ENCODE measurements at regions not wholly inside any gene's neighbourhood (a gene's known extent, or its start where the extent isn't known, plus 50 kb on each side); places are given as distances from the start of the nearest gene placed in this dataset.
"Not testable (repeated sequence)": the region's sequence is repeated elsewhere in the genome, so short reads cannot be mapped to it uniquely, and the experiment has no call there.

DNA sequence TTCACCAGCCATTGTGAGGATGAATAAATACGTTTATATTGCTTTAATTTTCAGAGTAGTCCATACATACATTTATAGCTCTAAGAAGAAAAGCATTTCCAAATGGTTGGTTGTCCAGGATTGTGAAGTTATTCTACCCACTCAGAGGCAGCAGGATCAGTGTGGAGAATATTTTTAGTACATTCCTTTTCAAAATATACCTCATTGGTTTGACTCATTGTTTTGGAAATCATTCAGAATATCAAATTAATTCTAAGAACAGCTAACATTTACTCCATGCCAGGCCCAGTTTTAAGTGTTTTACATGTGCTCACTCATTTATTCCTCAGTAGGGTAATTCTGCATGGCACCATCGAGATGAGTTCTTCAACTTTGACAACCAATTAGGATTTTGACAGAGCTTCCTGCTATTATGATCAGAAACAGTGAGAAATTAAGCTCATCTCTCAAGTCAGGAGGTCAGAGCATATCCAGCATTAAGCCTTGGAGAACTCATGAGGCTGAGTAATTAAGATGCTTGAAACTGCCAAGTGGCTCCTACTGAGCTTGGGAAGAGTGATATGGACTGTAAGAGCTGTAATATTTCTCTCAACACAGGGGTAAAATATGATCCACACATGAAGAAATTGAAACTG lies 153.3 kb upstream of the CLEC14A start:
- no peak for DNase-seq (ENCODE audit: low read depth in 2 of 2)

DNA sequence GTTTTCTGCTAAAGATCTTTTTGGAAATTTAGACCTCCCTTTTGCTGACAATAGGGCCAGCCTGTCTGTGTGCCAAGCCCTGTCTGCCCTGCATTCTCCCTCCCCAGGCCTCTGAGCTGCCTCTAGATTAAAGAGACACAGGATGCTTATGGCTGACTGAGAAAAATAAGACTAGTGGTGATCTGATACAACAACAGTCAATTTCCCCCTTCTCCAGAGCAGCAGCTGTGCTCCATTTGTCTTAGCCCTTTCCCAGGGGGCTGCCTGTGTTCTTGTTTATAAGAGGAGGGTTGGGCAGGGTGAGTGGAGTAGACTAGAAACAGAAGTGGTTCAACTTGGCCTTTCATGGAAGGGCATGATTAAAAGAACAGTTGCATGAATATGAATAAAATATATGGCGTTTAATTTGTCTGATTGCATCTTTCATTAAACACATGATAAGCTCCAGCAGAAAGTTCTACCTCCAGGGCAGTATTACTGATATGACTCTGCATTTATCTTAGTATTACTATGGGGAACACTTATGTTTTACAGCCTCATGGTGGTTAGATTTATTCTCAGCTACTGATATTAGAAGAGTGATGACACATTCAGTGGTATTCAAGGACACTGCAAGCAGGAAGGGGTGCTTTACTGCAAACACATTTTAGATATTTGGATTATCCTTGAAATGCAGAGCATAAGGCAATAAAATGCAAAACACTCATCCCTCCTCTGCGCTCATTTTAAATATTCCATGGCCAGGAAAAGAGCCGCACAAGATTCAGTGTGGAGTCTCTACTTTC lies 150.2 kb upstream of the CLEC14A start:
- DNase-seq (ENCODE audit: low read depth in 2 of 2): no peak

DNA sequence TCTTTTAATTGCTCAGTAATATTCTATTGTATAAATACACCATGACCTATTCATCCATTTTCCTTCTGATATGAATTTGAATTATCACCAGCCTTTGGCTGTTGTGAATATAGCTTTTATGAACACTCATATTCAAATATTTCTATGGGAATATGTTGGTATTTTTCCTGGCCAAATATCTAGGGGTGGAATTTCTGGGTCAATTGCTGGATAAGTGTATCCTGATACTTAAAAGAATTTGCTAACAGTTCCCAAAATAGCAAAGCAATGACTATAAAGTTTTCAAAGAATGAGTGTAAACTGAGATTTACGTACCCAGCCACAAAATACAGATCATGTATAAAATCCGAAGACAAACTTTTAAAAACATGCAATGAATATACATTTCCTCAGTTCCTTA lies 148.7 kb upstream of the CLEC14A start:
- no peak for DNase-seq (ENCODE audit: low read depth in 2 of 2)

DNA sequence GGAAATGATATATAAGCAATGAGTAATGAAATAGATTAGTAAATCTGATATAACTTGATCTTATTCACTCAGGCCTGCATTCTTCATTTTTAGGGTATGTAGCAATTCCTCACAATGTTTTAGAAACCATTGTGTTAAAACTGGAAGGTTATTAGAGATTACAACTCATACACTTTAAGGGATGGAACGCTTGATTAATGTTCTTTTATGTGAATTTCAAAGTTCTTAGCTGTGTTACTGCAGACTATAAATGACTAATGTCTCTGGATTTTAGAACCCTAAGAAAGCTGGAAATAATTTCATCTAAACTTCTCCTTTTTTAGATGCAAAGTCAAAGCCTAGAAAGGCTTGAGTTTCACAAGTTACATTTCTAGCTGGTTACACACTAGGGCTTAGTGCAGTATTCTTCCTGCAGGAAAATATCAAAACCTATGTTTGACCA lies 148.2 kb upstream of the CLEC14A start:
- no peak for DNase-seq (ENCODE audit: low read depth in 2 of 2)

DNA sequence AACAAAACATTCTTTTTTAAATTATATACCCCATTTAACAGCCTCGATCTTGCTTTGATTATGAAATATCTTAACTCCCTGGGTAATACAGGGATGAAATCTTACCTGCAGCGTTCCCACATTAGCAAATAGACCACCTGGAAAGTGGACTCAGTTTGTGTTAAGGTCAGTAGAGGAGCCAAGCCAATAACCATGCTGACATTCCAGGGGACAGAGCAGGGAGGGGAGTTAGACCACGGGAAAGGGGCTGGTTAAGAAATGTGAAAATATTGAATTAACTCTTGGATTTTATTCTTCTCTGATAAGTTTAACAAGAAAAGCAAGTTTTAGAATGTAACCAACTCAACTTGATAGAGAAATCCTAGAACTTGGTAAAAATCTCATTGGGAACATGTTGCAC lies 144.9 kb upstream of the CLEC14A start:
- DNase-seq (ENCODE audit: low read depth in 2 of 2): no peak

DNA sequence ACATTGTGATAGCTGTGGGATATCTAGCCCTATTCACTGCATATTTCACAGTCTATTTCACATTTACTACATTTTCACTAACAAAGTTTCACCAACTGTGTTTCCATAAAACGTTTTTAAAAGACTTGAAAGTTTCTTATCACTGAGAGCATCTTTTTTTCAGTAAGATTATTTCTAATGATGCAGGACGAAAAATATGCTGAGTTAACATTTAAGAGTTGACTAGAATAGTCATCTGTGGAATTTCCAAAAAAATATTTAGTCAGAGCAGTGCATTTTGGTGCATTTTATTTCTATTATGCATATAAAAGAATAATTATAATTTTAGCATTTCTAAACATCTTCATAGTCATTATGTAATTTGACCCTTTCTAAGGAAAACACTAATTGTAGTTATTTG lies 143.8 kb upstream of the CLEC14A start:
- no peak for DNase-seq (ENCODE audit: low read depth in 2 of 2)

DNA sequence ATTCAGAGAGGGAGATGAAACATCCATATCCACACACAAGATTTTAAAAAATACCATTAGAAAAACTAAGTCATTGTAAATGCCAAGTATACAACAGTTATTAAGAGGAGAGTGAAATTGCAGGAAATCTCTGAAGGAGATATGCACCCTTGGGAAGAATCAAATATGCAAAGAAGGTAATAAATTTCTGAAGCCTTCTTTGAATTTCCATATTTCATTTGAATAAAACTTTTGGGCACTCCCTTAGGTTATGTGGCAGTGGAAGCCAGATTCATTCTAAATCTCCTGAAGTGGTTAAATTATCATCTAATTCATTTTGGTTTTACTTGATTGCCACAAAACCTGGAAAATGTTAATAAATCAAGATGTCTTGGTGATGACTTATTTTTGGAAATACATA lies 138.9 kb upstream of the CLEC14A start:
- DNase-seq (ENCODE audit: low read depth in 2 of 2): no peak

DNA sequence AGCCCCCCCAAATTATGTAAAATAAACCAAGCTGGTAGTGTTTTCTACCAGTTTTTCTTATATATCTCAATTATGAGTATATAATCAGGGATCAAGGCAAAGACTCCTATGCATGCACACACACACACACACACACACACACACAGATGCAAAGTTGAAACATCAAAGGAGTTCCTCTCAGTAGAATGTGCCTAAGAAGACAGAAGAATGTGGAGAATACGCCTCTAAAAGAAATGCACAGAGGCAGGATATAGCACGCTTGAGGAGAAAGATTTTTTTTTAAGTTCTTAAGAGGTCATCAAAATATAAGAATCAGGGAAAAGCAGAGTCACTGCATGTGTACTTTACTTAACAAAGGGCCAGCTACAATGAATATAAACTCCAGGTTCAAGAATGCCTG lies 138.2 kb upstream of the CLEC14A start:
- no peak for DNase-seq (ENCODE audit: low read depth in 2 of 2)

DNA sequence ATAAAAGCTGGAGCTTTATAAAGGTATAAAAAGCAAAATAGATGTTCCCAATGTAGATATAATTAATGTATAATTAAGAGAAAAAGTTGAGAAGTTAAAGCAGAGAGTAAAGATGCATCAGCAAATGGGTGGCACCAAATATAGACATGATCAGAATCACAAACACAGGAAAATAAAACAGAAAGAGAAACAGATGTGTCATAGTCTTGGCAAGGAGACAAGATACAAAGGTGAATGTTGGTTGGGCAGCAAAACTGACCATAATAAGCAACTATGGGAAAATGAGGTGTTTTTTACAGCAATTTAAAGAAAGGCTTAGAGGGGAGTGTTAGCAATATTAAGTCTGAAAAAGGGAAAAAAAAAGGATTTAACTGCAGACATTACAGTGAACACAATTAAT lies 135.4 kb upstream of the CLEC14A start:
- no peak for DNase-seq (ENCODE audit: low read depth in 2 of 2)

DNA sequence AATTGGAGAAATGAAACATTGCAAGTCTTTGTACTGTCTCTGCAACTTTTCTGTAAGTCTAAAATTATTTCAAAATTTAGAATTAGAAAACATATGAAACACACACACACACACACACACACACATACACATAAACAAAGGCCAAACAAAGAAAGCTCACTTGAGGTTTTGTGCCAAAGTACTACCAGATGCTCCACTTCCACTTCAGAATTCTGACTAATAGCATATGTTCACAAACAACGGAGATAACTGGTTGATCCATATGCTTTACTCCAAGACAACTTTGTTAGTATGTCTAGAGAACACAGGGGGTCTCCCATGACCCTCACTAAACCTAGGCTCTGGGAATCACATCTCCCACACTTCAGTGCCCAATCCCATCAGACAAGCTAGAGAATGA lies 133.8 kb upstream of the CLEC14A start:
- no peak for DNase-seq (ENCODE audit: low read depth in 2 of 2)

DNA sequence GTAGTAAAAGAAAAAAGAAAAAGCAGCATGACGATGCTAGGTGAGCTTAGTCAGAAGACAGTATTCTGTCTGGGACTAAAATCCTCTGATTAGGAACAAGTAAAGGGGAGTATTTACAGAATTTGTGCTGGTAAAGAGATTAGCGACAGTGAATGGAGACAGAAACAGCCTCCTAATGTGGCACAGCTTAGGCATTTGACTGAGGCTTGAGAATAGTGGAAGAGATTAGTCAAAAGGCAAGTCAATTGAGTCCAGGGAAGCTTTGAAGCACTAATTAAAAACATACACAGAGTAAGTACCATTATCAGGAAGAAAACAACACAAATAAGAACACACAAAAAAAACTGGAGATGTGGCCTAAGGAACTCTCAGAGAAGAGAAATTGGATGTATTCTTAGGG lies 131.9 kb upstream of the CLEC14A start:
- DNase-seq (ENCODE audit: low read depth in 2 of 2): no peak

DNA sequence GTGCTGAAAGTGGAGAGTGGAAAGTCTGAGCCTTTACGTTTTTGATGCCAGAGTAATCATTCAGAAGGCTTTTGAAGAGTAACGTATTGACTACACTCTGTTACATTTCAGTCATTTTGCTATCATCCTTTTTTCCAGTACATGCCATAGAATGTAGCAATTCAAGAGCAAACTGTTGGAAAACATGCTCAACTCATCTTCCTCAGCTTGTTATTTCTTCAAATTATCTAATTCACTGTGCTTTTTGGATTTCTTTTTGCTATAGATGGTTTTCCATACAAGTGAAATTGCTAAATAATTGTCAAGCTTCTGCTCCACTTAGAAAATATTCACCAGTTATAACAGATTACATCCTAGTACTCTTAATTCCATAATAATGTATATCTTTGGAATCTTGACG lies 129.9 kb upstream of the CLEC14A start:
- no peak for DNase-seq (ENCODE audit: low read depth in 2 of 2)

DNA sequence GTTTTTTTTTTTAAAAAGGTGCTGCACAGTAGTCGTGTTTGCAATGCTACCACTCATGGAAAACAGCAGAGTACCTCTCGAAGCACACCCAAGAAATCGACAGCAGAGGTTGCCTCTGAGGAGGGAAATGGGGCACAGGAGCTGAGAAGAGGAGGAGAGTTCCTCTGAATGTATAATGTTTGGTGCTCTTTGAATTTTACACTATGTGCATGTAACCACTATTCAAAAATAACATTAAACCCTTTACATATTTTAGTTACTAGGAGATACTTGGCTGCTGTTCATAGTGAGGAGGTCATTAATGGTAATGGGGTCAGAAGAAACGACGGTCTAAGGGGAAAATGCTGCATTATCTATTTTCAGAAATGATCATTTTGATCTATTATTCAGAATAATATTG lies 129.4 kb upstream of the CLEC14A start:
- DNase-seq (ENCODE audit: low read depth in 2 of 2): no peak

DNA sequence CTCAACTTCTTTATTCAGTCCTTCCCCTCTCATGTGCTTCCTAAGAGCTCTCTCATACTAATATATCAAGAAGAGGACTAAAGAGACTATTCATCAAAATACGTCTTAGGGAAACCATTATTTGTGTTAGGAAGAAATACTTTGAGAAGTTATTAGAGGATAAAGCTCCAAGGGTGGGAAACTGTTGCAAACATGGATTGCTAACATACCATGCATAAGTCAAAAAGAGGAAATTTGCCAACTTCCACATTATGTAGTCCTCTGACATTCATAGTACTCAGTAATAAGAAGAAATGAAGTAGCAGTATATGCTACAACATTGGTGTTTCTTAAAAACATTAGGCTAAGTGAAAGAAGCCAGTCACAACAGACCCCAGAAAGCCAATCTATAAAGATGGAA lies 128.8 kb upstream of the CLEC14A start:
- DNase-seq (ENCODE audit: low read depth in 2 of 2): no peak

DNA sequence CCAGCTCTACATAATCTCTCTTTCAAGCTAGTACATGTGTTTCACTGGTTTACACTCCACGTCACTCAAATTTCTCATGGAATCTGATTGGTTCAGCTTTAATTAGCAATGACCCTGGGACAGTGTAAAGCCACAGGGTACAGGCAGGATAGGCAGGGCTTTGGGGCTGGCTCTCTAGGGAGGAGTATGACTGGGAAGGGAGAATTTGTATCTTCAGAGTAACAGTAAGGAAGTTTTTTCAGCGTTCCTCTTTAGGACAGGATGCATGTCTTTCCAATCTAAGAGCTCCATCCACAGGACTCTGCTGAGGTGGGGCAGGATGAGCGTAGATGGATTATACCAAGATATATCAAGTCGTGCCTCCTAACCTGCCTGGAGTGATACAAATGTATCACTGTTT lies 112.0 kb upstream of the CLEC14A start:
- DNase-seq (ENCODE audit: low read depth in 2 of 2): no peak

DNA sequence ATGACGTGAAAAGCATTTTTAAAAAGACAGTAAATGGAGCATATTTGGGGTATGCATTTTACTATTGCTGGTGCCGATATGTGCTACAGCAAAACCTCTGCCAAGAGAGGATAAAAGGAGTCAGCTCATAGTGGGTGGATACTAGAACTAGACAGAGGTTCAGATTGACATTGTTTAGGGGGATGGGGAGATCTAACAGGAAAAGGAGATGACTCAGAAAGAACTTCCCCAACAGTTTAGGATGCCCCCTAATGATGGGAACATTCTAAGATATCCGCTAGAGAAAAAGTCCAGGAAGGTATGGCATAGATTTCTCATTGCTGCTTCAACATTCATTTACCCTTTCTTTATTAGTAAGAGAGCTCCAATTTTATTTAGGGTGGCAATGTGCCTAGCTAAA lies 110.5 kb upstream of the CLEC14A start:
- DNase-seq (ENCODE audit: low read depth in 2 of 2): no peak

DNA sequence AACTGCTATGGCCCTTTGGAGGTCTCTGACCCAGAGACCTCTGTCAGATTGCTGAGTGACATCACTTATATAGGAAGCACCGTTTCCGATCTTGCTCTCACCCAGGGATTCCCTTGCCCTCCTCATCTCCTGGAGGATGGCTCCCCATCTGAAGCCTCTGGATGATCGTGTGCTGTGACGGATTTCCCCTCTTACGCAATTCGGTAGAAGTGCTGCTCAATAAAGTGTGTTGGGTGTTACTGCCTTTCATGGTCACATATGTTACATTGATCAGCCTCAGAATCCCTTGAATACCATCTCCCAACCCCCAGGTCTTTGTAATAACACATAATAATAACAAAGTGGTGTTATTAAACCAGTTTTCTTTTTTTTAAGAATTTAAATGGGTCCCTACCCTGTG lies 107.3 kb upstream of the CLEC14A start:
- DNase-seq (ENCODE audit: low read depth in 2 of 2): no peak

DNA sequence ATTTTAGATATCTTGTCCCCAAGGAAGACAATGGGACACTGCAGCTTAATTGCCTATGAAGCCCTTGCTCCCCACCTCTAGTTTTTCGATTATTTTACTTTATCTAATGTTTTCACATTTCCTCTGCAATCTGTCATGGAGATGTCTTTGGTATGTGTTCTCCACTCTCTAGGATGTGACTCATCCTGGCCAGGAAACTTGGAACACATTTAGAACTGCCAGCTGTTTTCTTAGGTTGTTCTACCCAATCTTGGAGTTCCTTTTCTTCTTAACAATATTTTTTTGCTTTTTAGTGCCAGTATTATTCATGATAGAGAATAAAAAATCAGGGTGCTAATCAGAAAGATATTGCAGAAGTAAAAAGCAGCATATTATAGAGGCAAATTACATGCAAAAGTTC lies 101.7 kb upstream of the CLEC14A start:
- DNase-seq (ENCODE audit: low read depth in 2 of 2): no peak

DNA sequence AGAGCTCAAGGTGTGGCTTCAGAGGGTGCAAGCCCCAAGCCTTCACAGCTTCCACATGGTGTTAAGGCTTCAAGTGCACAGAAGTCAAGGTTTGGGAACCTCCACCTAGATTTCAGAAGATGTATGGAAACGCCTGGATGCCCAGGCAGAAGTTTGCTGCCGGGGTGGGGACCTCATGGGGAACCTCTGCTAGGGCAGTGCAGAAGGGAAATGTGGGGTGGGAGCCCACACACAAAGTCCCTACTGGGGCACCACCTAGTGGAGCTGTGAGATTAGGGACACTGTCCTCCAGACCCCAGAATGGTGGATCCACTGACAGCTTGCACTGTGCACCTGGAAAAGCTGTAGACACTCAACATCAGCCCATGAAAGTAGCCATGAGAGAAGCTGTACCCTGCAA lies 99.6 kb upstream of the CLEC14A start:
- not testable (repeated sequence) for DNase-seq (ENCODE audit: low read depth in 2 of 2)

DNA sequence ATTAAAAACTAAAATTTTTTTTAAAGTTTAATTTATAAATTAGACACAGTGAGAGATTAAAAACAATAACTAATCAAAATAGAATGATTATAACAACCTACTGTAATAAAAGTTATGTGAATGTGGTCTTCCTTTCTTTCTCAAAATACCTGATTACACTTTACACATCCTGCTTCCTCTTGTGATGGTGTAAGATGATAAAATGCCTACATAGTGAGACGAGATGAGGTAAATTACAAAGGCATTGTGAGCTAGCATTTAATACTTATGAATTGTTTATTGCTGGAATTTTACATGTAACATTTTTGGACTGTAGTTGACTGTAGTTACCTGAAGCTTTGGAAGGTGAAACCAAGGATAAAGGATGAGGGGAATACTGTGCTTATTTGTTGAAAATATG lies 94.2 kb upstream of the CLEC14A start:
- no peak for DNase-seq (ENCODE audit: low read depth in 2 of 2)

DNA sequence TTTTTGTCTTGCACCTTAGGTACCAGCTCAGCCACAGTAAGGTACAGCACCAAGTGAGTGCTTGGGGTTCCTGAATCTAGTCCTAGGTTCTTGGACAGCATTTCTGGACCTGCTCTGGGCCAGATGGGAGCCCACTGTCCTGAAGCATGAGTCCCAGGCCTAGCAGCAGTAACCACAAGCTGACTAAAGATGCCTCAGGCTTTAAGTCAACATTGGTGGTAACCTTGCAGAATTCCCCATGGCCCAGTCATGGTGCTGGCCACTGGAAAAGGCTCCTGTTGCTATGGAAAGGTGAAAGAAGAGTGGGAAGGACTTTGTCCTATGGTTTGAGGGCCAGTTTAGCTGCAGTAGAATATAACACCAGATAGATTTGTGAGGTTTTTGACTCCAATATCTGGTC lies 86.9 kb upstream of the CLEC14A start:
- no peak for DNase-seq (ENCODE audit: low read depth in 2 of 2)

DNA sequence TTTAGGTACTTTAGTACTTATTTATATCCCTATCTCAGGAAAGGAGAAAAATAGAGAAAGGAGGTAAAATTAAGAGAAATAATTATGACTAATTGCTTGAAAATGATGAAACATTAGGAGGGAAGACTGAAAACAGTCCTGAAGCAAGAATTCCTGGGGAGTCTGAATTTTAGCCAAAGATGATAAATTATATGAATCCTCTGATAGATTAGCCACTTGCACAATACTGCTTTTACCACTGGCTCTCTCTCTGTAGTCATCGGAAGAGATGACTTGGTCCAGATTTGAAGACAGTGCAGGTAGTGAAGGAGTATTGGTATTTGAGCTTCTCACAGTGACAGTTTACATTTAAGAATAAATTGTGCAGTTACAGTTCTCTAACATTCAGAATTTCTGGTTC lies 83.8 kb upstream of the CLEC14A start:
- DNase-seq (ENCODE audit: low read depth in 2 of 2): no peak

DNA sequence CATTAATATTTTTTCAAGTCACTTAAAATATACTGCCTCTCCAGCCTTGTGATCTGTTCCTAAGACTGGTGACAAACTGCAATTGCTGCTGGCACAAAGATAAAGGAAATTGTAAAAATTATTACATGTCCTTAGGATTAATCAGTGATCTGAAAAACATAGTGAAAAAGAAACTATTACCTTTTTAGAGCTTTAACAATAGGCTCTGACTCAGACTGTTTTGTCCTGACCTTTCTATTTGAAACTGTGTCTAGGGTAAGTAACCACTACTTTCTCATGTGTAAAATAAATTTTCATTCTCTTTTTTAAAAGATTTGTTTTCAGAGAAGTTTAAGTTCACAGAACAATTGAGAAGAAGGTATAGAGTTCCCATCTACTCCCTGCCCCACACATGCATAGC lies 80.4 kb upstream of the CLEC14A start:
- no peak for DNase-seq (ENCODE audit: low read depth in 2 of 2)

DNA sequence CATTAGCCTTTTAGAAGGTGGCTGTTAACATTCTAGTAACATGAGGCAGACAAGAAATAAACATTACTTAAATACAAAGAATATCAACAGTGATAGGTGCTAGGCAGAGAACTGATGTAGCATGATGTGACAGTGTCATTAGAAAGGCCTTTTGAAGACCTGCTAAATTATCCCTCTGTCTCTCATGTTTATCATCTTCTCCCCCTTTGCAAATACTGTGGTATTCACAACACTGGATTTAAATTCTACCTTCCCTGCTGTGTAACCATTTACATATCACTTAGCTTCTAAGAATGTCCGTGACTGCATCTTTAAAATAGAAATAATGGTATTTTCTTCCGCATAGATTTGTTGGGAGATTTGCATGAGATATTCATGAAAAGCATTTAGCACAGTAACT lies 74.4 kb upstream of the CLEC14A start:
- DNase-seq (ENCODE audit: low read depth in 2 of 2): no peak

All from stimulated activated CD4-positive, alpha-beta T cell treated with anti-CD3 and anti-CD28 coated beads, Interleukin-4, amount 100 ng/mL, for 48 hours (primary cell).